ENCODE measurements at regions not wholly inside any gene's neighbourhood (a gene's known extent, or its start where the extent isn't known, plus 50 kb on each side); places are given as distances from the start of the nearest gene placed in this dataset.

DNA sequence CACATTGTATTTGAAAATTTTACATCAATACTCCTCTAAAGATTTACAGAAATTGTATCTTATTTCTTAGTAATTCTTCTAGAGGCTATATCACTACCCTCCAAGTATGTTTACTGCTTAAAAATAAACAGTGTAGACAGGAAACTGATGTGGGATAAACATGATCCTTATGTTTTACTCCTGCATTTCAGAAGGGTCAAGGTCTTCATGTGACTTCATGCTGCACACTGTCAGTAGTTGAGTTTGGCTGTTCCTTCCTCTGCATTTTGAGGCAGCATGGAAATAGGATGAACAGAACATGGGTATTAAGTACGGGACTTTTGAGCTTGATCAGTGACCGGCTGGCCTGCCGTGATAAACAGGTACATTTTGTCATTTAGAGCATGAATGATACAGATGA is 179.2 kb upstream of the FERMT1 start:
- Mint-ChIP-seq H3K9me3 (peaks cover 0 to 6% (median 1%) of the 10 kb centered on the region in 7 donors), H3K36me3 (no peaks in the 10 kb centered on the region), H3K4me1 (no peaks in the 10 kb centered on the region), H3K27me3 (no peaks in the 10 kb centered on the region), H3K27ac (no peak overlapping the region), H3K4me3 (no peak overlapping the region)
- DNase-seq = no peak
- Histone ChIP-seq H3K27ac (ENCODE audit: insufficient read depth, low read length, poor library complexity, severe bottlenecking) (no peak overlapping the region), H3K4me1 (ENCODE audit: control insufficient read depth, insufficient read depth, low read length, poor library complexity, severe bottlenecking) (no peaks in the 10 kb centered on the region), H3K4me3 (ENCODE audit: low read depth, low read length) (no peak overlapping the region), H3K36me3 (ENCODE audit: control insufficient read depth, insufficient read depth, low read length) (no peaks in the 10 kb centered on the region), H3K27me3 (ENCODE audit: control insufficient read depth, insufficient read depth, low read length) (no peaks in the 10 kb centered on the region), H3K9me3 (ENCODE audit: control insufficient read depth in 2 of 2, low read length in 2 of 2) (no peaks in the 10 kb centered on the region)
- ATAC-seq (ENCODE audit: low read depth in 2 of 2) = no peak

DNA sequence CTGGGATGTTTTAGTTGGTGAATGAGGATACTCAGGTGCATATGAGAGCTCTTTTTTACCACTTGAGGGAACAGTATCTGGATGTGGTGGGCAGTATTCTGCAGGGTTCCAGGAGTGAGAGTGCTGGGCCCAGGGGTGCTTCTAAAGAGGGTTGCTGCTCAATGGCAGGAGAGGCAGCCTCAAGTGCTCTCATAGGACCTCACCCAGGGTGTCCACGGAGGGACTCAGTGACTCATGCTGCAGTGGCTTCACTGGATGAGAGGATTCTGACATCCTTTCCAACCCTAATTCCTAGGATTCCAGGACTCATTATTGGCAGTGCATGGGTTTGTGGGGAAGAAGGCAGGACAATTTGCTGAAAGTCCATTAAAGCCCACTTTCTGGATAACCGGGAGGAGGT is 176.6 kb upstream of the FERMT1 start:
- no peaks in the 10 kb centered on the region for H3K36me3 Mint-ChIP-seq
- no peak for ATAC-seq (ENCODE audit: low read depth in 2 of 2)
- H3K9me3 ChIP-seq (ENCODE audit: control insufficient read depth in 2 of 2, low read length in 2 of 2) = no peaks in the 10 kb centered on the region

DNA sequence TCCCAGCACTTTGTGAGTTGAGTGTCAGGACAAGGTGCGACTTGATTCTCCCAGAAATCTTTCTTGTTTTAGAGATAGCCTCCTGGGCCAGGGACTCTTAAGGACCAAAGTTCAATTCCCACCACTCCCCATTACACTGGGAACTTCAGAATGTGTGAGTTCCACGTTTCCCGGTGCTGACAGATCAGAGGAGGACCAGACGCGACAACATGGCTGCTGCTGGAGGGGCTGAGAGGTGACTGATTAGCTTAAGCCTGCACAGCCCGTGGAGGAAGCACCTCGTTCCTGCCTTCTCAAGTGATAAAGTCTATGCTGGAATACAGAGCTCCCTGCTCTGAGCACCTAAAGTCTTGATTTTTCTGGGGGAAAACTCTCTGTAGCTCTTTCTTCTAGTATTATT is 175.2 kb upstream of the FERMT1 start:
- DNase-seq (no peak), ATAC-seq (ENCODE audit: low read depth in 2 of 2) (no peak)
- H3K27ac Mint-ChIP-seq = no peak overlapping the region
- Histone ChIP-seq H3K27me3 (ENCODE audit: control insufficient read depth, insufficient read depth, low read length) (no peaks in the 10 kb centered on the region), H3K27ac (ENCODE audit: insufficient read depth, low read length, poor library complexity, severe bottlenecking) (no peak overlapping the region), H3K36me3 (ENCODE audit: control insufficient read depth, insufficient read depth, low read length) (no peaks in the 10 kb centered on the region), H3K9me3 (ENCODE audit: control insufficient read depth in 2 of 2, low read length in 2 of 2) (no peaks in the 10 kb centered on the region), H3K4me3 (ENCODE audit: low read depth, low read length) (no peak overlapping the region), H3K4me1 (ENCODE audit: control insufficient read depth, insufficient read depth, low read length, poor library complexity, severe bottlenecking) (no peaks in the 10 kb centered on the region)
- no peak overlapping the region for H3K4me3 Mint-ChIP-seq
- H3K36me3 Mint-ChIP-seq = no peaks in the 10 kb centered on the region
- H3K27me3 Mint-ChIP-seq = no peaks in the 10 kb centered on the region
- no peaks in the 10 kb centered on the region for H3K4me1 Mint-ChIP-seq
- H3K9me3 Mint-ChIP-seq = peaks cover 0 to 3% (median 0%) of the 10 kb centered on the region in 7 donors

More for the DNA sequence above, 176.6 kb upstream of the FERMT1 start:
- no peaks in the 10 kb centered on the region for H3K27me3 Mint-ChIP-seq
- H3K4me1 ChIP-seq (ENCODE audit: control insufficient read depth, insufficient read depth, low read length, poor library complexity, severe bottlenecking) = no peaks in the 10 kb centered on the region
- peaks cover 0 to 6% (median 0%) of the 10 kb centered on the region in 7 donors for H3K9me3 Mint-ChIP-seq
- H3K4me3 Mint-ChIP-seq = no peak overlapping the region
- H3K27ac Mint-ChIP-seq = no peak overlapping the region
- H3K27me3 ChIP-seq (ENCODE audit: control insufficient read depth, insufficient read depth, low read length) = no peaks in the 10 kb centered on the region
- H3K36me3 ChIP-seq (ENCODE audit: control insufficient read depth, insufficient read depth, low read length) = no peaks in the 10 kb centered on the region
- no peak for DNase-seq
- no peak overlapping the region for H3K4me3 ChIP-seq (ENCODE audit: low read depth, low read length)
- H3K4me1 Mint-ChIP-seq = no peaks in the 10 kb centered on the region
- H3K27ac ChIP-seq (ENCODE audit: insufficient read depth, low read length, poor library complexity, severe bottlenecking) = no peak overlapping the region

DNA sequence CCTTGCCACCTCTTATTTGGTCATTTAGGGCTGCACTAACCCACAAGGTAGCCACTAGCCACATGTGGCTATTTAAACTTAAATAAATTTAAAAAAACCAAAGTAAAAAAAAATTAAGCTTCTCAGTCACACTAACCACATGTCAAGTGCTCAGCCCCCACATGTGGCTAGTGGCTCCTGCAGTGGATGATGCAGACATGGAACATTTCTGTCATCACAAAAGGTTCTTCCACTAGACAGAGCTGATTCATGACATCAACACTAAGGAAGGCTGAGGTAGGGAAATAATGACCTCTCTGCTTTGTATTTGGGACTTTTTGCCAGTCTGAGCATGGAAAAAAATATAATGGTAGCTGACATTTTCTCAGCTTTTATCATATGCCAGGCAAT is 173.0 kb upstream of the FERMT1 start:
- Mint-ChIP-seq H3K36me3 (no peaks in the 10 kb centered on the region), H3K4me3 (no peak overlapping the region), H3K4me1 (no peaks in the 10 kb centered on the region), H3K27me3 (no peaks in the 10 kb centered on the region), H3K27ac (no peak overlapping the region), H3K9me3 (peaks cover 0 to 8% (median 0%) of the 10 kb centered on the region in 7 donors)
- no peaks in the 10 kb centered on the region for H3K4me1 ChIP-seq (ENCODE audit: control insufficient read depth, insufficient read depth, low read length, poor library complexity, severe bottlenecking)
- H3K4me3 ChIP-seq (ENCODE audit: low read depth, low read length) = no peak overlapping the region
- H3K27me3 ChIP-seq (ENCODE audit: control insufficient read depth, insufficient read depth, low read length) = no peaks in the 10 kb centered on the region
- H3K27ac ChIP-seq (ENCODE audit: insufficient read depth, low read length, poor library complexity, severe bottlenecking) = no peak overlapping the region
- H3K9me3 ChIP-seq (ENCODE audit: control insufficient read depth in 2 of 2, low read length in 2 of 2) = no peaks in the 10 kb centered on the region
- H3K36me3 ChIP-seq (ENCODE audit: control insufficient read depth, insufficient read depth, low read length) = no peaks in the 10 kb centered on the region
- DNase-seq = no peak
- ATAC-seq (ENCODE audit: low read depth in 2 of 2) = no peak

DNA sequence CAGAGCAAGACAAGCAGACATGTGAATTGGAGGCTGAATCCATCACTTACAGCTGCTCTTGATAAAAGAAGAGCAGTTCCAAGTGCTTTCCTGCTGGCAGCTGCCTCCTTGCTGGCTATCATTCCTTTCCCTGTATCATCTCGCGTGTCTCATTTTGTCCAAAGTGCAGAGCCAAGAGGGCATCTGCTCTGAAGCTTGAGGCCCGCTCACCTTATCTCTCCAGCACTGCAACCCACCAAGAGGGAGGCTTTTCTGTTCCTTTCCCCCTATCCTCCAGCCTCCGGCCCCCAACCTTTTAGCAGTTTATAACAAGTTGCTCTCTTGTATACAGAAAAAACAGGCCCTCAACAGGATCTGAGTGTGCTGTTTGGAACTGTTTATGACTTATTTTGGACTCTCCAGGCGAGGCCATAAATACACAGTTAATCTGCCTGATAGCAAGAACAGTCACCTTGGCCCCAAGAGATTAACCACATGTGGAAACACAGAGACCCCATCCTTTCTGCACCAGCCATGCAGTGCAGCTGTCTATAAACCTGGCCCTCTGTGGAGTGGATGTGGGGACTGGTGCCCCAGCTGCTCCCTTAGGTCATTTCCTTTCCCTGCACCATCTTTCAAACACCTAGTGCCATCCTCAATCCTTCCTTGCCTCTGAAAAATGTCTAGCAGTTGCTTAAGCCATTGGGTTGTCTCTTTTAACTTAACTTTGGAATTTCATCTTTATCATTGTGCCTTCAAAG is 172.5 kb upstream of the FERMT1 start:
- Histone ChIP-seq H3K36me3 (ENCODE audit: control insufficient read depth, insufficient read depth, low read length) (no peaks in the 10 kb centered on the region), H3K4me3 (ENCODE audit: low read depth, low read length) (no peak overlapping the region), H3K9me3 (ENCODE audit: control insufficient read depth in 2 of 2, low read length in 2 of 2) (no peaks in the 10 kb centered on the region), H3K4me1 (ENCODE audit: control insufficient read depth, insufficient read depth, low read length, poor library complexity, severe bottlenecking) (no peaks in the 10 kb centered on the region), H3K27me3 (ENCODE audit: control insufficient read depth, insufficient read depth, low read length) (no peaks in the 10 kb centered on the region), H3K27ac (ENCODE audit: insufficient read depth, low read length, poor library complexity, severe bottlenecking) (no peak overlapping the region)
- H3K27ac Mint-ChIP-seq = no peak overlapping the region
- H3K27me3 Mint-ChIP-seq = no peaks in the 10 kb centered on the region
- no peak overlapping the region for H3K4me3 Mint-ChIP-seq
- H3K4me1 Mint-ChIP-seq = no peaks in the 10 kb centered on the region
- no peak for DNase-seq
- ATAC-seq (ENCODE audit: low read depth in 2 of 2) = no peak
- H3K9me3 Mint-ChIP-seq = peaks cover 0 to 10% (median 0%) of the 10 kb centered on the region in 7 donors
- H3K36me3 Mint-ChIP-seq = no peaks in the 10 kb centered on the region

DNA sequence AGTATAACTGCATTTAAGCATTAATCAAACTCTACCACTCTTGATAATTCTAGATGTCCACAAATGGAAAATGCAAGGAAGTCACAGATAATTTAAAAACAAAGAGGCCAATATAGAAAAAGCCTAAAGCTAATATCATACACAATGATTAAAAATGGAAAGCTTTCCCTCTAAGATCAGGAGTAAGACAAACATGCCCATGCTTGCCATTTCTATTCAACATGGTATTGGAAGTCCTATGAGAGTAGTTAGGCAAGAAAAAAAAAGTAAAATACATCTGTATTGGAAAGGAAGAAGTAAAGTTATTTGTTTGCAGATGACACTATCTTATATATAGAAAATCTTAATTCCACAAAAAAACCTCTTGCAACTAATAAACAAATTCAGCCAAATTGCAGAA is 164.6 kb upstream of the FERMT1 start:
- Histone ChIP-seq H3K36me3 (ENCODE audit: control insufficient read depth, insufficient read depth, low read length) (no peaks in the 10 kb centered on the region), H3K9me3 (ENCODE audit: control insufficient read depth in 2 of 2, low read length in 2 of 2) (no peaks in the 10 kb centered on the region), H3K27me3 (ENCODE audit: control insufficient read depth, insufficient read depth, low read length) (no peaks in the 10 kb centered on the region), H3K4me3 (ENCODE audit: low read depth, low read length) (no peak overlapping the region), H3K4me1 (ENCODE audit: control insufficient read depth, insufficient read depth, low read length, poor library complexity, severe bottlenecking) (no peaks in the 10 kb centered on the region), H3K27ac (ENCODE audit: insufficient read depth, low read length, poor library complexity, severe bottlenecking) (no peak overlapping the region)
- no peak for ATAC-seq (ENCODE audit: low read depth in 2 of 2)
- DNase-seq = no peak
- no peaks in the 10 kb centered on the region for H3K4me1 Mint-ChIP-seq
- H3K27ac Mint-ChIP-seq = no peak overlapping the region
- peaks cover 4% of the 10 kb centered on the region for H3K36me3 Mint-ChIP-seq
- H3K4me3 Mint-ChIP-seq = no peak overlapping the region
- H3K9me3 Mint-ChIP-seq = peaks cover 0 to 23% (median 8%) of the 10 kb centered on the region in 7 donors
- no peaks in the 10 kb centered on the region for H3K27me3 Mint-ChIP-seq

DNA sequence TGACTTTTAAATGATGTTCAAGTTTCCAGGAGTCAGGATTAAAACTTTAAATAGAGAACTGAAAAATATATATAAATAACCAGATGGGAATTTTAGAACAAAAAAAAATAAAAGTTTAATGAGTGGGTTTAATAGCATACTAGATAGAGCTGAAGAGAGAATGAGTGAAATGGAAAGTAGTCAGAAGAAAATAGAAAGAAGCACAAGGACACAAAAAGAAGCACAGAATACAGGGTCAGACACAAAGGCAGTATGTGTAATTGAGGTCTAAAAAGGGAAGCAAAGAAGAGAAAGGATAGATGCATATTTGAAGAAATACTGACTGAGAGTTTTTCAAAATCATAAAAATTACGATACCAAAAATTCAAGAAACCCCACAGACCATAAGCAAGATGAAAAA is 159.8 kb upstream of the FERMT1 start:
- DNase-seq (no peak), ATAC-seq (ENCODE audit: low read depth in 2 of 2) (no peak)
- no peaks in the 10 kb centered on the region for H3K36me3 ChIP-seq (ENCODE audit: control insufficient read depth, insufficient read depth, low read length)
- Mint-ChIP-seq H3K9me3 (peaks cover 0 to 14% (median 7%) of the 10 kb centered on the region in 7 donors), H3K27ac (no peak overlapping the region), H3K36me3 (peaks cover 4% of the 10 kb centered on the region), H3K4me3 (peak overlapping the region in 1 of 4 donors; percentile 68), H3K27me3 (no peaks in the 10 kb centered on the region), H3K4me1 (no peaks in the 10 kb centered on the region)
- H3K9me3 ChIP-seq (ENCODE audit: control insufficient read depth in 2 of 2, low read length in 2 of 2) = peaks cover 0 to 3% of the 10 kb centered on the region in 2 experiments
- H3K27me3 ChIP-seq (ENCODE audit: control insufficient read depth, insufficient read depth, low read length) = no peaks in the 10 kb centered on the region
- H3K4me1 ChIP-seq (ENCODE audit: control insufficient read depth, insufficient read depth, low read length, poor library complexity, severe bottlenecking) = no peaks in the 10 kb centered on the region
- no peak overlapping the region for H3K4me3 ChIP-seq (ENCODE audit: low read depth, low read length)
- no peak overlapping the region for H3K27ac ChIP-seq (ENCODE audit: insufficient read depth, low read length, poor library complexity, severe bottlenecking)

DNA sequence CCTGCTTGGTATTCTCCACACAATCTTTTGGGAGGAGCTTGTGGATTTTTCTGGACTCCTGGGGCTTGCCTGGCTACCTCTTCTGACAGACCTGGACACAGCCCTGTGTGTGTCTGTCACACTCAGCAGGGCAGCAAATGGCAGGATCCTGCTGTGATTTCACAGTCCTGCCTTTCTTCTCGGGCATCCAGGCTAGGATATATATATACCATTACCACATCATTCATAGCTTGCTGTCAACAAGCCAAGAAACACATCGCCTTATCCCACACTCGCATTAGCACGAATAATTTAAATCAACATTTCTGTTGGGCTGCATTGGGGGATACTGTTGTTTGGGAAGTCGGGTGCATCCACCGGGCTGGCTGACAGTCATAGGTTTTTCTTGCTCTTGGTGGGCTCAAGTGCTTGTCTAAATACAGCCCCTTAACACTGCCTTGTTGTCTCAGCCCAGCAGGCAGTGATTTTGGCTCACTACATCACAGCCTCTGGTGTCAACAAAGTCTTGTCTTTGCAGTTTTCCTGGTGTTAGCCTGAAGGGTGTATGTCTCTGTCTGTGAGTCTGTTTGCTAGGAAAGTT is 154.9 kb upstream of the FERMT1 start:
- no peak overlapping the region for H3K4me3 Mint-ChIP-seq
- H3K27me3 ChIP-seq (ENCODE audit: control insufficient read depth, insufficient read depth, low read length) = no peaks in the 10 kb centered on the region
- no peak for ATAC-seq (ENCODE audit: low read depth in 2 of 2)
- no peaks in the 10 kb centered on the region for H3K4me1 ChIP-seq (ENCODE audit: control insufficient read depth, insufficient read depth, low read length, poor library complexity, severe bottlenecking)
- H3K4me3 ChIP-seq (ENCODE audit: low read depth, low read length) = no peak overlapping the region
- peaks cover 0 to 12% (median 4%) of the 10 kb centered on the region in 7 donors for H3K9me3 Mint-ChIP-seq
- H3K9me3 ChIP-seq (ENCODE audit: control insufficient read depth in 2 of 2, low read length in 2 of 2) = peaks cover 0 to 3% of the 10 kb centered on the region in 2 experiments
- H3K36me3 Mint-ChIP-seq = peaks cover 3% of the 10 kb centered on the region
- no peak for DNase-seq
- H3K27ac ChIP-seq (ENCODE audit: insufficient read depth, low read length, poor library complexity, severe bottlenecking) = no peak overlapping the region
- no peaks in the 10 kb centered on the region for H3K36me3 ChIP-seq (ENCODE audit: control insufficient read depth, insufficient read depth, low read length)
- no peak overlapping the region for H3K27ac Mint-ChIP-seq
- no peaks in the 10 kb centered on the region for H3K27me3 Mint-ChIP-seq
- H3K4me1 Mint-ChIP-seq = no peaks in the 10 kb centered on the region
